ENCODE measurements at regions not wholly inside any gene's neighbourhood (a gene's known extent, or its start where the extent isn't known, plus 50 kb on each side); places are given as distances from the start of the nearest gene placed in this dataset.

GRCh38 chr6:50337532-50338122 is 287.9 kb upstream of the DEFB112 start:
- ATAC-seq (ENCODE audit: low read depth) = no peak
- dilution Hi-C loops (cut with HindIII; ENCODE audit: low sequenced_read_pairs, unreplicated experiment) = no loop called here
- H3K56ac ChIP-seq (ENCODE audit: extremely low read depth, insufficient read depth, low read length) = no peak overlapping the region
- ChIA-PET CTCF (no interaction called here), POLR2A (ENCODE audit: unreplicated experiment) (no interaction called here)
- no peak overlapping the region for H4K91ac ChIP-seq (ENCODE audit: insufficient read depth, low read depth, low read length)
- no peaks in the 10 kb centered on the region for H4K20me1 ChIP-seq (ENCODE audit: insufficient read depth, low read length)
- TF ChIP-seq FOS (IDR thresholded peaks at IDR 0.05; ENCODE audit: low read depth, low read length) (no peak), RAD21 (IDR thresholded peaks at IDR 0.05; ENCODE audit: low read length) (no peak), USF2 (IDR thresholded peaks at IDR 0.05; ENCODE audit: low read depth, low read length) (no peak), BHLHE40 (IDR thresholded peaks at IDR 0.05; ENCODE audit: low read depth, low read length) (no peak), RCOR1 (IDR thresholded peaks at IDR 0.05; ENCODE audit: insufficient replicate concordance, low read length) (no peak)
- no peaks in the 10 kb centered on the region for H3K36me3 ChIP-seq (ENCODE audit: control insufficient read depth, insufficient read depth, low read length)
- H3K4ac ChIP-seq (ENCODE audit: low read depth, low read length) = no peak overlapping the region
- H3K23ac ChIP-seq (ENCODE audit: low read depth, low read length) = no peak overlapping the region
- intact Hi-C loops (cut with micrococcal nuclease) = no loop called here
- H3K4me3 ChIP-seq (ENCODE audit: insufficient read depth, low read depth, low read length) = no peak overlapping the region
- no peak overlapping the region for H2BK120ac ChIP-seq (ENCODE audit: low read depth, low read length)
- H2BK5ac ChIP-seq (ENCODE audit: low read depth, low read length, poor library complexity, severe bottlenecking) = no peak overlapping the region
- in situ Hi-C loops (cut with MboI; ENCODE audit: low sequenced_read_pairs) = no loop called here
- H3K79me1 ChIP-seq (ENCODE audit: low read depth in 1 of 2, low read length in 2 of 2) = no peaks in the 10 kb centered on the region
- H2BK20ac ChIP-seq (ENCODE audit: low read depth, low read length) = no peak overlapping the region
- no peak overlapping the region for H3K14ac ChIP-seq (replicated peaks; ENCODE audit: low read depth, low read length)
- no peak overlapping the region for H4K5ac ChIP-seq (ENCODE audit: low read depth, low read length)
- H2AK5ac ChIP-seq (ENCODE audit: low read depth, low read length) = no peak overlapping the region
- H2BK15ac ChIP-seq (ENCODE audit: low read depth, low read length) = no peak overlapping the region
- H2AK9ac ChIP-seq (replicated peaks; ENCODE audit: low read depth, low read length, poor library complexity) = no peak overlapping the region
- no peak for DNase-seq
- no peak overlapping the region for H2AFZ ChIP-seq (replicated peaks; ENCODE audit: low read length, poor library complexity)
- no peak overlapping the region for H3K4me2 ChIP-seq (ENCODE audit: low read depth, low read length)
- H3K9ac ChIP-seq (ENCODE audit: low read depth, low read length) = no peak overlapping the region
- BruUV-seq (replicated peaks) = no TSS peak
- H3K9me1 ChIP-seq (ENCODE audit: insufficient read depth, low read length) = no peaks in the 10 kb centered on the region
- H4K8ac ChIP-seq (ENCODE audit: low read depth in 2 of 2, low read length in 2 of 2) = no peak overlapping the region
- no peak overlapping the region for H3K18ac ChIP-seq (ENCODE audit: low read depth, low read length)
- no peaks in the 10 kb centered on the region for H3K27me3 ChIP-seq (ENCODE audit: control insufficient read depth, insufficient read depth, low read length)
- no CpG with 5 or more reads among the region's 3 CpGs for WGBS, 2 experiments (ENCODE audit: extremely low coverage in 2 of 2, insufficient read length in 1 of 2)
- no peaks in the 10 kb centered on the region for H3K9me3 ChIP-seq (ENCODE audit: control insufficient read depth, insufficient read depth, low read length)
- H3K27ac ChIP-seq (ENCODE audit: insufficient read depth, low read length) = no peak overlapping the region
- no peaks in the 10 kb centered on the region for H3K4me1 ChIP-seq (ENCODE audit: control insufficient read depth, insufficient read depth, low read length)
